KMS-11 (cell line): ENCODE measurements at regions not wholly inside any gene's neighbourhood (a gene's known extent, or its start where the extent isn't known, plus 50 kb on each side); places are given as distances from the start of the nearest gene placed in this dataset.

ENCODE experiments used
- H2AFZ ChIP-seq: fragments of 200-600 bp; sonication (generic); 2 replicates; pipeline ENCODE4 v1.6.1; 2016; ENCODE audit warnings: antibody characterized with exemption, mixed run types, low read depth
- H3K27ac ChIP-seq: fragments of 200-600 bp; sonication (generic); 2 replicates; pipeline ENCODE4 v1.6.1; 2016; ENCODE audit warnings: mild to moderate bottlenecking, mixed run types
- H3K27me3 ChIP-seq: fragments of 200-600 bp; sonication (generic); 2 replicates; pipeline ENCODE4 v1.6.1; 2017; ENCODE audit warnings: mild to moderate bottlenecking, low read depth, mixed run types, moderate library complexity; ENCODE audit not compliant: insufficient read depth
- H3K36me3 ChIP-seq: fragments of 200-600 bp; sonication (generic); 2 replicates; pipeline ENCODE4 v1.6.1; 2017; ENCODE audit warnings: mild to moderate bottlenecking, mixed run types; ENCODE audit not compliant: insufficient read depth
- H3K4me1 ChIP-seq: fragments of 200-600 bp; sonication (generic); 2 replicates; pipeline ENCODE4 v1.6.1; 2016; ENCODE audit warnings: mild to moderate bottlenecking, low read depth, mixed run types; ENCODE audit not compliant: poor library complexity, severe bottlenecking
- H3K4me2 ChIP-seq: fragments of 200-600 bp; sonication (generic); 2 replicates; pipeline ENCODE4 v1.7.0; 2016; ENCODE audit warnings: mild to moderate bottlenecking, mixed run types
- H3K4me3 ChIP-seq: fragments of 200-600 bp; sonication (generic); IDR thresholded peaks from 2 replicates; pipeline ENCODE4 v1.6.1; 2017; ENCODE audit warnings: low read depth, low read length, mixed read lengths; ENCODE audit not compliant: insufficient read depth
- H3K79me2 ChIP-seq: fragments of 200-600 bp; sonication (generic); 2 replicates; pipeline ENCODE4 v1.6.1; 2016; ENCODE audit warnings: low read depth, mixed run types; ENCODE audit not compliant: insufficient read depth
- H3K9ac ChIP-seq: fragments of 200-600 bp; sonication (generic); 2 replicates; pipeline ENCODE4 v1.6.1; 2016; ENCODE audit warnings: mild to moderate bottlenecking, mixed run types
- H4K20me1 ChIP-seq: fragments of 200-600 bp; sonication (generic); 2 replicates; pipeline ENCODE4 v1.6.1; 2016; ENCODE audit warnings: mild to moderate bottlenecking, mixed run types; ENCODE audit not compliant: insufficient read depth
- TF ChIP-seq, protein P1 (sequence below): fragments of 200-600 bp; sonication (generic); conservative IDR thresholded peaks from 2 replicates; pipeline ENCODE4 v1.6.1; 2017; ENCODE audit warnings: low read depth, mild to moderate bottlenecking, antibody characterized with exemption, low read length, moderate library complexity, mixed read lengths

DNA sequence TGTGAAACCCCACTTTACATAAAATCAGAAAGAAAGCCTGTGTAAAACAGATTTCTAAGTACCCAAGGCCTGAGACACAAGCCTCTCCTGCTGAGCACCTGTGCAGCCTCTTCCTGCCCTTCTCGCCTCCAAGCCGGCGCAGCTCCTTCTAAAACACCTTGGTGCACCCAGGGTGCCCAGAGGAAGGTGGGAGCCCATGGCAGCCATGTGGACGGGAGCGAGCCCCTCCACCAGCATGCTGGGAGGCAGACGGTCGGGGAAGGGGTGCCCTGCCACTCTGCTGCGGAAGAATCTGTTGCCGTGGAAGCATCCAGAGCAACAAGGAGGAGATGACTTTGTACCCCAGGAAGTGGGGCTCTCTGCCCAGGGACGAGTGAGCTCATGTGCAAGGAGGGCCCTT lies 103.1 kb upstream of the C14orf180 start:
- Histone ChIP-seq H4K20me1 (no peaks in the 10 kb centered on the region), H2AFZ (no peak overlapping the region), H3K27me3 (peaks cover 8% of the 10 kb centered on the region; the same call in 1 of the 2 replicates), H3K4me2 (no peak overlapping the region), H3K4me1 (no peaks in the 10 kb centered on the region), H3K79me2 (no peaks in the 10 kb centered on the region), H3K9ac (no peak overlapping the region), H3K4me3 (no peak overlapping the region), H3K27ac (no peak overlapping the region), H3K36me3 (no peaks in the 10 kb centered on the region)
- TF ChIP-seq, protein P1, sequence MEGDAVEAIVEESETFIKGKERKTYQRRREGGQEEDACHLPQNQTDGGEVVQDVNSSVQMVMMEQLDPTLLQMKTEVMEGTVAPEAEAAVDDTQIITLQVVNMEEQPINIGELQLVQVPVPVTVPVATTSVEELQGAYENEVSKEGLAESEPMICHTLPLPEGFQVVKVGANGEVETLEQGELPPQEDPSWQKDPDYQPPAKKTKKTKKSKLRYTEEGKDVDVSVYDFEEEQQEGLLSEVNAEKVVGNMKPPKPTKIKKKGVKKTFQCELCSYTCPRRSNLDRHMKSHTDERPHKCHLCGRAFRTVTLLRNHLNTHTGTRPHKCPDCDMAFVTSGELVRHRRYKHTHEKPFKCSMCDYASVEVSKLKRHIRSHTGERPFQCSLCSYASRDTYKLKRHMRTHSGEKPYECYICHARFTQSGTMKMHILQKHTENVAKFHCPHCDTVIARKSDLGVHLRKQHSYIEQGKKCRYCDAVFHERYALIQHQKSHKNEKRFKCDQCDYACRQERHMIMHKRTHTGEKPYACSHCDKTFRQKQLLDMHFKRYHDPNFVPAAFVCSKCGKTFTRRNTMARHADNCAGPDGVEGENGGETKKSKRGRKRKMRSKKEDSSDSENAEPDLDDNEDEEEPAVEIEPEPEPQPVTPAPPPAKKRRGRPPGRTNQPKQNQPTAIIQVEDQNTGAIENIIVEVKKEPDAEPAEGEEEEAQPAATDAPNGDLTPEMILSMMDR, result no peak

DNA sequence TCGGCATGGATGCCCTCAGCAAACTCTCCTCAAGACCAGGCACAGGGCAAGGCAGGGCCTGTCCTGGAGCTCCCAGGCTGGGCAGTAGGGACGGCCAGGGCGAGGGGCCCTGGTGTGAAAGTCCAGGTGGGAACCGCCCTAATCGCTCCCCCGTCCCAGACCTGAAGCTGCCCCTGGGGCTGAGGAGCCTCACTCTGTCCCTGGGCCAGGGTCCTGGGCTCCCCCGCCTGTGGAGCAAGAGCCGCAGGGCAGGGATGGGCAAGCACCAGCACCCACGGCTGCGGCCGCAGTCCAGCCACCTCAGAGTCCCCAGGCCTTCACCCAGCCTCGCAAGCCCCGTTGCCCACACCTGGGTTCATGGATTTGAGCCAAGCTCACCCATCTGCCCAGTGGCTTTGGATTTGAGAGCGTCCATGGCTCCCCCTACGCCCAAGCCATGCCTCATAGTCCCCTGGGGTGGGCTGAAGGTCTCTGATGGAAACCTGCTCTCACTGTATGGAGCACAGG lies 102.4 kb upstream of the C14orf180 start:
- Histone ChIP-seq H3K4me2 (no peak overlapping the region), H3K79me2 (no peaks in the 10 kb centered on the region), H3K9ac (no peak overlapping the region), H3K27ac (no peak overlapping the region), H3K4me1 (no peaks in the 10 kb centered on the region), H4K20me1 (no peaks in the 10 kb centered on the region), H2AFZ (no peak overlapping the region), H3K27me3 (peaks cover 8% of the 10 kb centered on the region; the same call in 1 of the 2 replicates), H3K36me3 (no peaks in the 10 kb centered on the region), H3K4me3 (no peak overlapping the region)
- TF ChIP-seq, protein P1, result no peak

DNA sequence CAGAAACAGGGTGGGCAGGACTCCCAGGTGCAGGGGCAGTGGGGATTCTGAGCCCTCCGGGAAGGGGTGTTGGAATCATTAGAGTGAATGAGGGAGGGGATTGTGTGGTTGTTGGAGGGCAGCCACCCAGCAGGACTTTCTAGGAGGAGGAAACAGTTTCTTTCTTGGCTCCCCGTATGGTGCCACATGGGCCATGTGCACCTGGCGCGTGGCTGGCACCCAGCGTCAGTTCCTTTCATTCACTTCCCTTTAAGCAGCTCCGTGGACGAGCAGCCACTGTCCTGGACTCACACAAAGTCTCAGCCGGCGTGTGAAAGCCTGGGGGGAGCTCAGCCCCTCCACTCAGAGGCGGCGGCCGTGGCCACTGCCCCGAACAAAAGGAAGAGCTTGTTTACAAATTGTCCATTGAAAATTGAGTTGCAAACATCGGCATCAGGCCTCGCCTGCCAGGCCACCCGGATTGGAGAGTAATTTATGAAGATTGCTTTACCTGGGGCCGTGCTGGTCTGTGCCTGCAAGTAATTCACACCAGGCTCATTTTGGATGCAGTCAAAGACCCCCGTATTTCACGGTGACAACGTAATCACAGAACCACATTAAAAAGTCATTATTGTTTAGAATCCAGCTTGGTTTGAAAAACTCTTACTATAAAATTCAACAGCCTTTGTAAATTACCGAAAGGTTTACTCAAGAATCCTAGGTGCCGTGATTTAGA lies 101.7 kb upstream of the C14orf180 start:
- TF ChIP-seq, protein P1, result no peak

DNA sequence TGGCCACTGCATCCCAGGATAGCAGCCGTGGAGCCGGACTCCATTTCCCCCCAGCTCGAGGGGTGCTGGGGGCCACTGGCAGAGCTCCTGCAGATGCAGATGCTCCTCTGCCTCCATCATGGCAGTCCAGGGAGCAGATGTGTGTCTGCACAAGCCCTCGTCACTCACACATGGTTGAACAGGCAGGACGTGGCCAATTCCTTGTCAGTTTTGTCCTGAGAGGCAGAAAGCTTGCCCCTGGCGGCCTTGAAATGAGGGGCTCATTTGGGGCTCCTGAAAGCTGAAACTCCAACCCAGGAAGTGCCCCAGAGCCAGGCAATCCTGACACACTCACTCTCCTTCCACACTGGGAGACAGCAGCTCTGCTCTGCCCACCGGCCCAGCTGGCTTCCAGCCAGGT lies 100.9 kb upstream of the C14orf180 start:
- Histone ChIP-seq H3K79me2 (no peaks in the 10 kb centered on the region), H3K27me3 (peaks cover 8% of the 10 kb centered on the region; the same call in 1 of the 2 replicates), H3K4me2 (no peak overlapping the region), H2AFZ (no peak overlapping the region), H3K27ac (no peak overlapping the region), H3K9ac (no peak overlapping the region), H4K20me1 (no peaks in the 10 kb centered on the region), H3K4me3 (no peak overlapping the region), H3K4me1 (no peaks in the 10 kb centered on the region), H3K36me3 (no peaks in the 10 kb centered on the region)
- TF ChIP-seq, protein P1, result no peak

More for the DNA sequence above, 101.7 kb upstream of the C14orf180 start:
- Histone ChIP-seq H3K4me1 (no peaks in the 10 kb centered on the region), H3K79me2 (no peaks in the 10 kb centered on the region), H3K4me3 (no peak overlapping the region), H4K20me1 (no peaks in the 10 kb centered on the region), H3K36me3 (no peaks in the 10 kb centered on the region), H3K27me3 (peaks cover 8% of the 10 kb centered on the region; the same call in 1 of the 2 replicates), H3K4me2 (no peak overlapping the region), H2AFZ (no peak overlapping the region), H3K27ac (no peak overlapping the region), H3K9ac (no peak overlapping the region)
